Posterior cingulate gyrus (tissue), 11 donors: ENCODE measurements at regions not wholly inside any gene's neighbourhood (a gene's known extent, or its start where the extent isn't known, plus 50 kb on each side); places are given as distances from the start of the nearest gene placed in this dataset.
A peak's percentile ranks its signal among the peaks of the same experiment; 100 is the strongest.
"Not testable (repeated sequence)": the region's sequence is repeated elsewhere in the genome, so short reads cannot be mapped to it uniquely, and the experiment has no call there.

Experiments used
- DNase-seq, 10 donors: peaks; one replicate each; pipeline versions ENCODE4 v3.0.0 to v3.0.0-alpha.2; 2020 to 2021; ENCODE audit warnings: mixed read lengths in 3 of 10
- intact Hi-C: fragments of 100-400 bp; cut with DNase I; formaldehyde crosslinking; loops from one replicate; pipeline ENCODE4 v1.15.1; 2023

DNA sequence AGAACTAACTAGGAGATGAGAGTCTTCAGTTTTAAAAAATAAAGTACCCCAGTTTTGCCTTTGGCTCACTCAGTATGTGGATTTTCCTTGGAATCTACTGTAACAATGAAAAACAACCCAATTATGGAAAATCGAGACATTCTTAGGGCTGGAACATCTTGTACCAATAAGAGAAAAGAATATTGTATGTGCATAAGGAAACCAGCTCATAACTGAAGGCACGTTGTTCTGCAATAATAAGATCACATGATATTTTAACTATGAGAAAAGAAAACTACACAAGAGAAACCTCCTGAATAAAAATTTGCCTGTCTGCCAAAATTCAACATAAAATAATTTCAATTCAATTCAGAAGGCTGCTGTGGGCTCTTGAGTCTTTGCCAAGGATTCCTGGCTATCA lies 261.8 kb upstream of the EDNRA start:
- intact Hi-C loops, result no loop called here
- DNase-seq, result no peak

DNA sequence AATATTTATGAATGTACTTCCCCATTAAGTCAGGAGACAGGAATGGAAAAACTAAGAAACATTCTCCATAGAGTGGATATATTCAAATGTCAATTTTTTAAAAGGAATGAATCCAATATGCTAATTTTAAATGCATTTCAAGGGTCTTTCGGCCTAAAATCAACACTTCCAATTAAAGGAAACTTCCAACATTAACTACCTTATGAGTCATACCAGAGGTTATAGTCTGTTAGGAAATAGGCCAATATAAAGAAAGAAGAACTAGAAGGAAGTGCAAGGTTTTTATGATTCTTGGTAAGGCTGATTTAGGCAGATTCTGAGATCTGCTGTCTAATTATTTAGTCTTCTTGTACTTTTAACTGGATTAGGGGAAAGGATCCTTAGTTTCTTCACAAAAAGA lies 260.1 kb upstream of the EDNRA start:
- intact Hi-C loops, result no loop called here
- no peak for DNase-seq

- DNase-seq, result no peak
- intact Hi-C loops, result no loop called here
These were observed 258.0 kb upstream of the EDNRA start for GRCh38 chr4:147222906-147223305.

DNA sequence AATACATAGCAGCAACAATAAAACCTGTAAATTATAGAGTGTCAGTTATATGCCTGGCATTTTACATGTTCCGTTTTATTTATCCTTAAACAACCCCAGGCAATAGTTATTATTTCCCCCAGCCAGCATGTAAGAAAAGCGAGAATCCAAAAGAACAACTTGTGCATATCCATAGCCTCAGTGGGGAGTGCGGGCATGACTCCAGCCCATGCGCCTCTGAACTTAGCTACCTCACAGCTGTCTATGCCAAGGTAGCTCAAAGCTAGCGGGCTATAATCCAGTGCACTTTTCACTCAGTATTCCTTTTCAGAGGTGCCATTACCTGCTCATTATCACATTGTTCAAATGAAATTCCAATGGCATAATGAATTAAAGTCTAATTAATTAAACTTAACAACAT lies 257.3 kb upstream of the EDNRA start:
- no peak for DNase-seq
- intact Hi-C loops, result no loop called here

- intact Hi-C loops, result no loop called here
- no peak for DNase-seq
These were observed 244.1 kb upstream of the EDNRA start for GRCh38 chr4:147236806-147237205.

DNA sequence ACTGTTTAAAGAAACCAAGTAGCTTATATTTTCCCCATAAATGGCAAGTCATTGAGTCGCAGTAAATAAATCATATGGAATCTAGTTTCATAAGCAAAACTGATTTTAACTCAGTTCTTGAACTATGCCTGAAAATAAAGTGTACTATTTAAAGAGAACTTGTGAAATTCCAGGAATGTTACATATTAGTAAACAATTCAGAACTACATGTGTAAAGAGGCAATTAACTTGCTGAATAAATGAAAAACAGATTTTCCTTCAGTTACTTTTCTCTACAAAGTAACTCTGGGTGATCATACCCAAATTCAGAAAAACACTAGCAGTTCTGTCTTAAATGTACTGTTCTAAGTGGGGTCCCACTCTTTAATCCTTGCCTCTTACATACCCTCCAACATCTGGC lies 236.1 kb upstream of the EDNRA start:
- no peak for DNase-seq
- intact Hi-C loops, result no loop called here

DNA sequence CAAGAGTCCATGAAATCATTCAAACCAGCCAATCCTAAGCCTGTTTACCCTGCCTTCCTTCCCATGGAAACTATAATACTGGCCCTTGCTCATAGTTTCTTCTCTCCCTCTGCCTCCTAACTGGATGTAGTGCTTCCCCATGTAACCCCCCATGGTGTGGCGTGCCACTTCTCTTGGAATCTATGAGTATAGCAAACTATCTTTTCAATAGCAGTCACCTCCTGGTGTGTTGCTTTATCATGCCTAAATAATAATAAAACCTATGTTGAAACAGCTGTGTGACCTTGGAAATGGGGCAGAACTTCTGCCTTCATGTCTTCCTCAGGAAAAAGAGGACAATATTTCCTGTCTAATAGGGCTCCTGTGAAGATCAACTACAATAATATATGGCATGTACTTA lies 234.8 kb upstream of the EDNRA start:
- intact Hi-C loops, result no loop called here
- DNase-seq, result no peak

GRCh38 chr4:147246528-147246927 lies 234.4 kb upstream of the EDNRA start:
- intact Hi-C loops, DNase-seq: not testable (repeated sequence)

GRCh38 chr4:147247579-147247978 lies 233.3 kb upstream of the EDNRA start:
- intact Hi-C loops, result no loop called here
- DNase-seq, result no peak

- intact Hi-C loops, result no loop called here
- no peak for DNase-seq
These were observed 230.8 kb upstream of the EDNRA start for GRCh38 chr4:147250062-147250461.

GRCh38 chr4:147255268-147255667 lies 225.6 kb upstream of the EDNRA start:
- DNase-seq, result peak in 2 of 10 donors; percentile 59 to 72
- intact Hi-C loops, result not testable (repeated sequence)

DNA sequence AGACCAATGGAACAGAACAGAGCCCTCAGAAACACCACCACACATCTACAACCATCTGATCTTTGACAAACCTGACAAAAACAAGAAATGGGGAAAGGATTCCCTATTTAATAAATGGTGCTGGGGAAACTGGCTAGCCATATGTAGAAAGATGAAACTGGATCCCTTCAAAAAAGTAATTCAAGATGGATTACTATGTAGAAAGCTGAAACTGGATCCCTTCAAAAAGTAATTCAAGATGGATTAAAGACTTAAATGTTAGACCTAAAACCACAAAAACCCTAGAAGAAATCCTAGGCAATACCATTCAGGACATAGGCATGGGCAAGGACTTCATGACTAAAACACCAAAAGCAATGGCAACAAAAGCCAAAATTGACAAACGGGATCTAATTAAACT lies 221.6 kb upstream of the EDNRA start:
- DNase-seq, intact Hi-C loops: not testable (repeated sequence)

DNA sequence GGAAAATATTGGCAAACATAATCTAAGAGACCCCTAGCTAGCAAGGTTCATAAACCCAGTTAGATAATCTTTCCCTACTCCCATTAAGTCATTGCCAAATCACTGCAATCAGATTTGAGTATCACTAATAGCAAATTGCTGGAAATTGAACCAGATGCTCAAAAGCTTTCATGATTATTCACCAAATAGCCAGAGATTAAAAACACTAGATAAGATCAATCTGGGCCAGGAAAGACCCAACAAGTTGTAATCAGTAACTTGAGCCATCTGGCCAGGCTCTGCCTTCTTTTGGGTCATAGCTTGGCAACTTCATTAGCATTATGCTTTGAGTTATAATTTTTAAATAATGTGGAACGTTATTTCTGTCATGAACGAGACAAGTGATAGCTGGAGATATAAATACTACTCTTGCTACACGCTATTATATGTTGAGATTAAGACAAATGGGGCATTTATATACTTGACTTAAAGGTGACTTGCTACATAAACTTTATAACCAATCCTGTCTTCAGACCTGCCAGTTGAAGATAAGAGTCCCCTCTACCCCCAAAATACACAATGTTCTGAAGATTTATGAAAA lies 196.6 kb upstream of the EDNRA start:
- DNase-seq, result no peak
- intact Hi-C loops, result no loop called here

- intact Hi-C loops, result no loop called here
- no peak for DNase-seq
These were observed 196.0 kb upstream of the EDNRA start for GRCh38 chr4:147284935-147285334.

DNA sequence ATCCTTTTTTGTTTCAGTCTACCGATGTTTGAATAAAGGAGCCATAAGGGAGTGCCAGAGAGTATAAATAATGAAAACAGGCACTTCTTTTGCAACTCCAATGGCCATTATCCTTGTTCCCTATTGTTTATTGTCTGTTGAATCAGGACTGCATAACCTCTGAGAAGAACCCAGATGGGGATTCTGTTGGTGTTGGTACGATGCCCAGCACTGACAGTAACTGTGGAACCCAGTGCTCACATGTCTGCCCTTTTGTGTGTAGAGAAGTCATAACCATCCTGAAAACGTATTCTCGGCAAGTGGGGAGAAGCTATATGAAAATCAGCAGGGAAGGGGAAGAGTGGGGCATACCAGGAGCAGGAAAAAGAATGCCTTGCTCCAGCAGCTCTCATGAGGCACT lies 195.1 kb upstream of the EDNRA start:
- intact Hi-C loops, result no loop called here

DNA sequence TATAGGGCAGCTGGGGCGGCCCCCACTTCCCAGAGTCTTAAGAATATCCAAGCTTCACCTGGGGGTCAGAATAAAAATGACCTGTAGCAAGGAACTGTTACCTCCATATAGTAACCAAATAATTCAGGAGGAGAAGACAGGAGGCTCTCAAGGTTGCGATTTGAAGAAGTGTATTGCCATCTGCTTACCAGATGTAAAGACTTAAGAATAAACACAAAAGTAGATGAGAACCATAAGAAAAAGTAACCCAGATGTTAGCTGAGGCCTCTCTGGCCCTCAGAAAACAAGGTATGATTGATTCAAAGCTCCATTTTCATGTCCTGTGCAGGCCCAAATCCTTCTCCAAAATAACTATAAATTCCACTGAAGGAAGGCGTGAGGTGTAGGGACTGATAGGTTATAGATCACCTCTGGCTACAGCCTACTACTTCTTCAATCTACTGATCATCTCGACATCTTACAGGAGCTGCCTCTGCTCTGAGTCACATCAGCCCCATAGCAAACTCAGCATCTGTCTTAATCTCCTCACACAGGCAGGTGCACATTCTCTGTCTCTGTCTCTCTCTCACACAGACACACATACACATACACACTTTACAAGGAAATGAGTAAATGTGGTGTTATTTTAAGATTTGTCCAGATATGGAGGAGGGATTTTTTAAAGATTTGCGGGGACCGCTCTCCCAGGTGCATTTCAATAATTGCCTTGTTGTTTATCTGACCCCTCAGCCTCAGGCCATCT lies 193.9 kb upstream of the EDNRA start:
- no peak for DNase-seq
- intact Hi-C loops, result no loop called here

More for the DNA sequence above, 195.1 kb upstream of the EDNRA start:
- DNase-seq, result peak in 4 of 10 donors; percentile 6 to 86 (median 50)

GRCh38 chr4:147287588-147287890 lies 193.4 kb upstream of the EDNRA start:
- intact Hi-C loops, result no loop called here
- DNase-seq, result no peak

DNA sequence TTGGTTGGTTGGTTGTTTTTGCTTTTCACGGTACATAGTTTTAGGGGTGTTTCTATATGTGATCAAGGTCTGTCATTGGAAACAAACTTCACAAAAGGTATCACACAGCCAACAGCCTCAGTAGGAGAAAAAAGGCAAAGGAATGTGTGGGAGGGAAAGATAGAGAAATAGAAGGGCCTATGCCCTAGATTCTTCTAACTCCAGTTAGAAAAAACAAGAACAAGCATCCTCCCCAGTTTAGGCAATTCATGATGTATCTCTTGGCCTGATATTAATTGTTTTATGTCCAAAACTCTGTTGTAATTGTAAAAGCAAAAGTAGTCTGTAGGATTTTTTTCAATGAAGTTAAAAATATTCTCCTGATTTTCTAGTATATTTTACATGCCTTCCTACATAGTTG lies 192.4 kb upstream of the EDNRA start:
- DNase-seq, result no peak
- intact Hi-C loops, result no loop called here

DNA sequence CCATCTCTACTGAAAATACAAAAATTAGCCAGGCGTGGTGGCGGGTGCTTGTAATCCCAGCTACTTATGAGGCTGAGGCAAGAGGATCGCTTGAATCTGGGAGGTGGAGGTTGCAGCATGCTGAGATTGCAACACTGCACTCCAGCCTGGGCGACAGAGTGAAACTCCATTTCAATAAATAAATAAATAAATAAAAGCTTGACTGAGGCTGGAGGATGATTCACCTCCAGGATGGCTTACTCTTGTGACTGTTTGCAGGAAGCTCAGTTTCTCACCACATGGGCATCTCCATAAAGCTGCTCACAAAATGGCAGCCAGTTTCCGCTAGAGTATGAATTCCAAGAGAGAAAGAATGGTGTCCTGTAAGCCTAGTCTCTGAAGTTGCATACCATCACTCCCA lies 191.7 kb upstream of the EDNRA start:
- no peak for DNase-seq
- intact Hi-C loops, result no loop called here

- intact Hi-C loops, result not testable (repeated sequence)
- DNase-seq, result peak in 1 of 10 donors; percentile 45
These were observed 188.1 kb upstream of the EDNRA start for GRCh38 chr4:147292604-147293313.

GRCh38 chr4:147293314-147293677 lies 187.6 kb upstream of the EDNRA start:
- DNase-seq, intact Hi-C loops: not testable (repeated sequence)

- intact Hi-C loops, result no loop called here
- no peak for DNase-seq
These were observed 181.7 kb upstream of the EDNRA start for GRCh38 chr4:147299205-147299604.
